PC-3 (cell line): ENCODE measurements at regions not wholly inside any gene's neighbourhood (a gene's known extent, or its start where the extent isn't known, plus 50 kb on each side); places are given as distances from the start of the nearest gene placed in this dataset.

Experiments used
- ATAC-seq: fragments of 200-7000 bp; cut with Tn5 transposase; 2 replicates; pipeline ENCODE4 v1.9.1; 2020; ENCODE audit warnings: mild to moderate bottlenecking, moderate library complexity
- BruUV-seq: library from RNA; stranded (reverse); fragments of 400-500 nt; replicated peaks from 2 replicates; lab custom pipeline; 2021; lab: Mats Ljungman, UMichigan
- CTCF ChIA-PET: fragments of 300-600 bp; sonication (Branson Sonifier 250); formaldehyde crosslinking; loops from one replicate; lab custom pipeline; 2022; ENCODE audit warnings: antibody characterized with exemption; lab: Charles Lee
- POLR2A ChIA-PET: fragments of 300-600 bp; sonication (Branson Sonifier 250); formaldehyde crosslinking; loops from one replicate; lab custom pipeline; 2022; ENCODE audit warnings: antibody characterized with exemption; ENCODE audit not compliant: unreplicated experiment; lab: Charles Lee
- DNase-seq: peaks from one replicate; pipeline ENCODE4 v3.0.0-alpha.2; 2015
- H2AFZ ChIP-seq: fragments of 300-600 bp; sonication (generic); 2 replicates; pipeline ENCODE4 v1.6.0; 2016; ENCODE audit warnings: antibody characterized with exemption, low read length
- H3F3A ChIP-seq: fragments of 300-600 bp; sonication (generic); one replicate; pipeline ENCODE4 v1.6.0; 2017; ENCODE audit warnings: antibody characterized with exemption, low read length, control low read depth, mild to moderate bottlenecking; ENCODE audit not compliant: unreplicated experiment
- H3K27ac ChIP-seq: fragments of 300-600 bp; sonication (generic); 2 replicates; pipeline ENCODE4 v1.5.1; 2016; ENCODE audit warnings: mild to moderate bottlenecking, low read length
- H3K27me3 ChIP-seq: fragments of 300-600 bp; sonication (generic); 2 replicates; pipeline ENCODE4 v1.6.1; 2016; ENCODE audit warnings: low read length, mixed read lengths
- H3K36me3 ChIP-seq: fragments of 300-600 bp; sonication (generic); 2 replicates; pipeline ENCODE4 v1.6.1; 2016; ENCODE audit warnings: low read depth, mixed run types, low read length, mixed read lengths
- H3K4me1 ChIP-seq: fragments of 300-600 bp; sonication (generic); 2 replicates; pipeline ENCODE4 v1.5.1; 2016; ENCODE audit warnings: low read length; ENCODE audit not compliant: insufficient read depth
- H3K4me2 ChIP-seq: fragments of 300-600 bp; sonication (generic); 2 replicates; pipeline ENCODE4 v1.6.0; 2016; ENCODE audit warnings: low read length
- H3K4me3 ChIP-seq: fragments of 300-600 bp; sonication (generic); 2 replicates; pipeline ENCODE4 v1.5.1; 2016; ENCODE audit warnings: mild to moderate bottlenecking, low read length, mixed read lengths
- H3K79me2 ChIP-seq: fragments of 300-600 bp; sonication (generic); 2 replicates; pipeline ENCODE4 v1.6.1; 2017; ENCODE audit warnings: low read length, mixed read lengths
- H3K9ac ChIP-seq: fragments of 300-600 bp; sonication (generic); 2 replicates; pipeline ENCODE4 v1.6.0; 2016; ENCODE audit warnings: mild to moderate bottlenecking, low read length
- H3K9me2 ChIP-seq: fragments of 300-600 bp; sonication (generic); replicated peaks from 2 replicates; pipeline ENCODE4 v1.6.1; 2016; ENCODE audit warnings: mixed run types, low read length, mixed read lengths
- H3K9me3 ChIP-seq: fragments of 300-600 bp; sonication (generic); 2 replicates; pipeline ENCODE4 v1.6.1; 2016; ENCODE audit warnings: low read length, mixed read lengths
- H4K20me1 ChIP-seq: fragments of 300-600 bp; sonication (generic); 2 replicates; pipeline ENCODE4 v1.6.1; 2016; ENCODE audit warnings: low read length, mixed read lengths
- EZH2 ChIP-seq: fragments of 300-600 bp; sonication (generic); IDR thresholded peaks from one replicate; pipeline ENCODE4 v1.6.1; 2017; ENCODE audit warnings: antibody characterized with exemption, mild to moderate bottlenecking, low read length; ENCODE audit not compliant: unreplicated experiment
- EZH2phosphoT487 ChIP-seq: fragments of 300-600 bp; sonication (generic); IDR thresholded peaks from 2 replicates; pipeline ENCODE4 v1.6.1; 2018; ENCODE audit warnings: mild to moderate bottlenecking, antibody characterized with exemption, low read length, borderline replicate concordance
- intact Hi-C: fragments of 100-400 bp; cut with micrococcal nuclease; formaldehyde crosslinking; loops from 2 replicates; pipeline ENCODE4 v1.9.0; 2023
- TF ChIP-seq, protein P1 (sequence below): fragments of 300-600 bp; sonication (generic); conservative IDR thresholded peaks from 2 replicates; pipeline ENCODE4 v1.5.1; 2017; ENCODE audit warnings: antibody characterized with exemption, low read depth, mild to moderate bottlenecking, low read length

GRCh38 chr9:73816905-73817304, 665.2 kb downstream of the ANXA1 start:
- no peaks in the 10 kb centered on the region for H3K9me2 ChIP-seq
- no peak overlapping the region for H3K27ac ChIP-seq
- H3K36me3 ChIP-seq = no peaks in the 10 kb centered on the region
- H4K20me1 ChIP-seq = no peaks in the 10 kb centered on the region
- DNase-seq (no peak), ATAC-seq (no peak)
- H3K4me1 ChIP-seq = no peaks in the 10 kb centered on the region
- H3K27me3 ChIP-seq = no peaks in the 10 kb centered on the region
- ChIA-PET CTCF (no interaction called here), POLR2A (no interaction called here)
- TF ChIP-seq EZH2 = no peak
- TF ChIP-seq EZH2phosphoT487 = no peak
- H2AFZ ChIP-seq = no peak overlapping the region
- no TSS peak for BruUV-seq
- no peak overlapping the region for H3K9ac ChIP-seq
- intact Hi-C loops = no loop called here
- no peaks in the 10 kb centered on the region for H3K79me2 ChIP-seq
- no peak overlapping the region for H3K4me2 ChIP-seq
- H3F3A ChIP-seq = no peaks in the 10 kb centered on the region
- H3K9me3 ChIP-seq = no peaks in the 10 kb centered on the region
- no peak overlapping the region for H3K4me3 ChIP-seq

DNA sequence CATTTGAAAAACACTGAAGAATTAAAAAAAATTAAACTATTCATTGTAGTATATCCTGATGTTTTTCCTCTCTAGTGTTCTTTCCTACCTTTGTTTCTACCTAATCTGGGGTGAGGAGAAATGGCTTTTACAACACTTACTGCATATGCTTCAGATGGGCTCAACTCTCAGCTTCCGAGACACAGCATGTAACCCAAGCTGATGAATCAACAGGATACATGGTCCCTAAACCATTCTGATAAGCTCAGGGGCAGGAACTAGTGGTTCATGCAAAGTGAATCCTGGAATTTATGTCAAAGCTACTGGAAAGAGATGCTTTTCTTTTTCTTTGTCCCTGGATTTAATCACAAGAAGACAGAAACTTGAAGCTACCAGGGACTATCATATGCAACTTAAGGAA, 672.5 kb upstream of the RORB start:
- H3K9me2 ChIP-seq = no peaks in the 10 kb centered on the region
- no peak overlapping the region for H3K4me3 ChIP-seq
- H3K4me2 ChIP-seq = no peak overlapping the region
- H3K27me3 ChIP-seq = no peaks in the 10 kb centered on the region
- TF ChIP-seq EZH2 (no peak), EZH2phosphoT487 (no peak)
- TF ChIP-seq, protein P1, sequence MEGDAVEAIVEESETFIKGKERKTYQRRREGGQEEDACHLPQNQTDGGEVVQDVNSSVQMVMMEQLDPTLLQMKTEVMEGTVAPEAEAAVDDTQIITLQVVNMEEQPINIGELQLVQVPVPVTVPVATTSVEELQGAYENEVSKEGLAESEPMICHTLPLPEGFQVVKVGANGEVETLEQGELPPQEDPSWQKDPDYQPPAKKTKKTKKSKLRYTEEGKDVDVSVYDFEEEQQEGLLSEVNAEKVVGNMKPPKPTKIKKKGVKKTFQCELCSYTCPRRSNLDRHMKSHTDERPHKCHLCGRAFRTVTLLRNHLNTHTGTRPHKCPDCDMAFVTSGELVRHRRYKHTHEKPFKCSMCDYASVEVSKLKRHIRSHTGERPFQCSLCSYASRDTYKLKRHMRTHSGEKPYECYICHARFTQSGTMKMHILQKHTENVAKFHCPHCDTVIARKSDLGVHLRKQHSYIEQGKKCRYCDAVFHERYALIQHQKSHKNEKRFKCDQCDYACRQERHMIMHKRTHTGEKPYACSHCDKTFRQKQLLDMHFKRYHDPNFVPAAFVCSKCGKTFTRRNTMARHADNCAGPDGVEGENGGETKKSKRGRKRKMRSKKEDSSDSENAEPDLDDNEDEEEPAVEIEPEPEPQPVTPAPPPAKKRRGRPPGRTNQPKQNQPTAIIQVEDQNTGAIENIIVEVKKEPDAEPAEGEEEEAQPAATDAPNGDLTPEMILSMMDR = no peak
- H2AFZ ChIP-seq = no peak overlapping the region
- H3K36me3 ChIP-seq = no peaks in the 10 kb centered on the region
- no peaks in the 10 kb centered on the region for H3K4me1 ChIP-seq
- CTCF ChIA-PET = no interaction called here
- no peaks in the 10 kb centered on the region for H4K20me1 ChIP-seq
- intact Hi-C loops = no loop called here
- POLR2A ChIA-PET = no interaction called here
- H3K9me3 ChIP-seq = no peaks in the 10 kb centered on the region
- BruUV-seq = no TSS peak
- no peak overlapping the region for H3K9ac ChIP-seq
- DNase-seq = no peak
- H3K27ac ChIP-seq = no peak overlapping the region
- ATAC-seq = no peak
- H3F3A ChIP-seq = no peaks in the 10 kb centered on the region
- no peaks in the 10 kb centered on the region for H3K79me2 ChIP-seq

DNA sequence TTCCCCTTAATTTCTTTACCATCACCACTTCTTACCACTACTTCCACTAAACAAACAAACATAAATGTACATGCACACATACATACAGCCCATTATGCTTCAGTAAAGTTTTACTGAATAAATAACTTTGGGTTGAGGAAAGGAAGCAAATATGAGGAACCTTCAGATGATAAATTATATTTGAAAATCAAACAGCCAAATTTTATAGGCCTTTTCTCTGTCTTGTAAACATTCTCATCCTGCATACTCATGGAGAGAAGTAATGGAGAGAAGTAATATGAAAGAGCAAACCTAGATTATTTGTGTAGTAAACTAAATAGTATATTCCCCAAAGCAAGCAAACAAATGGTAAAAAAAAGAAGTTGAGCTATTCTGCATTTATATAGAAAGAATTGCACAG, 658.3 kb upstream of the RORB start:
- no peaks in the 10 kb centered on the region for H3K36me3 ChIP-seq
- TF ChIP-seq, protein P1 = no peak
- TF ChIP-seq EZH2phosphoT487 = no peak
- no peak for TF ChIP-seq EZH2
- H3K9me3 ChIP-seq = no peaks in the 10 kb centered on the region
- H3K4me3 ChIP-seq = no peak overlapping the region
- H3K79me2 ChIP-seq = no peaks in the 10 kb centered on the region
- ATAC-seq (no peak), DNase-seq (no peak)
- no peaks in the 10 kb centered on the region for H3K4me1 ChIP-seq
- H3K9ac ChIP-seq = no peak overlapping the region
- no peaks in the 10 kb centered on the region for H4K20me1 ChIP-seq
- H3F3A ChIP-seq = no peaks in the 10 kb centered on the region
- no peaks in the 10 kb centered on the region for H3K27me3 ChIP-seq
- ChIA-PET CTCF (no interaction called here), POLR2A (no interaction called here)
- no peaks in the 10 kb centered on the region for H3K9me2 ChIP-seq
- no TSS peak for BruUV-seq
- no peak overlapping the region for H3K4me2 ChIP-seq
- no peak overlapping the region for H2AFZ ChIP-seq
- intact Hi-C loops = no loop called here
- no peak overlapping the region for H3K27ac ChIP-seq
